Keratinocyte (primary cell): ENCODE measurements at regions not wholly inside any gene's neighbourhood (a gene's known extent, or its start where the extent isn't known, plus 50 kb on each side); places are given as distances from the start of the nearest gene placed in this dataset.

ENCODE experiments used
- DNase-seq: peaks from one replicate; pipeline ENCODE4 v3.0.0-alpha.2; 2011; ENCODE audit warnings: low read depth, missing footprints, low spot score
- FAIRE-seq: peaks from 2 replicates; lab custom pipeline; 2011; peaks lifted over from hg19 to GRCh38; lab: Jason Lieb, UNC
- H2AFZ ChIP-seq: 2 replicates; pipeline ENCODE4 v1.6.0; 2012; ENCODE audit warnings: low read length, control low read depth, inconsistent platforms; ENCODE audit not compliant: control insufficient read depth
- H3K27ac ChIP-seq: 2 replicates; pipeline ENCODE4 v1.5.1; 2011; ENCODE audit warnings: low read length; ENCODE audit not compliant: control insufficient read depth, insufficient read depth
- H3K27me3 ChIP-seq: 3 replicates; pipeline ENCODE4 v1.6.0; 2011; ENCODE audit warnings: low read length; ENCODE audit not compliant: control insufficient read depth, insufficient read depth; ENCODE audit errors: extremely low read depth
- H3K36me3 ChIP-seq, 2 experiments: 2 replicates in 1 of 2; 3 replicates in 1 of 2; pipeline ENCODE4 v1.5.1; 2011; ENCODE audit warnings: low read length in 2 of 2, mild to moderate bottlenecking in 1 of 2; ENCODE audit not compliant: control insufficient read depth in 2 of 2, insufficient read depth in 2 of 2; ENCODE audit errors: extremely low read depth in 1 of 2
- H3K4me1 ChIP-seq: 3 replicates; pipeline ENCODE4 v1.5.1; 2011; ENCODE audit warnings: low read length; ENCODE audit not compliant: control insufficient read depth, insufficient read depth; ENCODE audit errors: extremely low read depth
- H3K4me2 ChIP-seq: 3 replicates; pipeline ENCODE4 v1.6.0; 2011; ENCODE audit warnings: low read depth, low read length; ENCODE audit not compliant: control insufficient read depth, insufficient read depth; ENCODE audit errors: extremely low read depth
- H3K4me3 ChIP-seq, 3 experiments: fragments of 200-600 bp in 1 of 3; sonication (generic) in 1 of 3; 2 replicates in 2 of 3; 3 replicates in 1 of 3; pipeline ENCODE4 v1.5.1; 2011 to 2016; ENCODE audit warnings: low read length in 3 of 3, mild to moderate bottlenecking in 3 of 3, control low read depth in 2 of 3, inconsistent platforms in 1 of 3, low read depth in 1 of 3, mixed read lengths in 1 of 3, mixed run types in 1 of 3, moderate library complexity in 1 of 3; ENCODE audit not compliant: control insufficient read depth in 2 of 3, insufficient read depth in 2 of 3; ENCODE audit errors: extremely low read depth in 1 of 3
- H3K79me2 ChIP-seq: 2 replicates; pipeline ENCODE4 v1.6.0; 2012; ENCODE audit warnings: low read length; ENCODE audit not compliant: control insufficient read depth, insufficient read depth
- H3K9ac ChIP-seq: 3 replicates; pipeline ENCODE4 v1.6.0; 2011; ENCODE audit warnings: low read length; ENCODE audit not compliant: control insufficient read depth, insufficient read depth; ENCODE audit errors: extremely low read depth
- H3K9me1 ChIP-seq: 3 replicates; pipeline ENCODE4 v1.6.0; 2011; ENCODE audit warnings: low read length; ENCODE audit not compliant: control insufficient read depth, insufficient read depth; ENCODE audit errors: extremely low read depth
- H3K9me3 ChIP-seq: 2 replicates; pipeline ENCODE4 v1.5.1; 2012; ENCODE audit warnings: low read depth, low read length; ENCODE audit not compliant: control insufficient read depth
- H4K20me1 ChIP-seq: 3 replicates; pipeline ENCODE4 v1.6.0; 2011; ENCODE audit warnings: low read length; ENCODE audit not compliant: control insufficient read depth, insufficient read depth; ENCODE audit errors: extremely low read depth
- EZH2 ChIP-seq: IDR thresholded peaks from one replicate; pipeline ENCODE4 v1.6.1; 2012; ENCODE audit warnings: inconsistent platforms, mild to moderate bottlenecking, low read length, moderate library complexity
- dilution Hi-C: fragments of 300-500 bp; cut with MboI; formaldehyde crosslinking; loops from one replicate; pipeline ENCODE4 v1.7.0; 2020; ENCODE audit warnings: low sequenced_read_pairs; ENCODE audit not compliant: extremely low pct_ligation_motif_present
- TF ChIP-seq, protein P1 (sequence below), 3 experiments: IDR thresholded peaks in 1 of 3; conservative IDR thresholded peaks in 1 of 3; optimal IDR thresholded peaks in 1 of 3; 2 replicates in 2 of 3; 3 replicates in 1 of 3; pipeline versions ENCODE3 to v1.5.1; 2011; ENCODE audit warnings: low read length in 3 of 3, mild to moderate bottlenecking in 3 of 3, moderate library complexity in 2 of 3, control low read depth in 1 of 3, inconsistent platforms in 1 of 3; ENCODE audit not compliant: insufficient read depth in 2 of 3; ENCODE audit errors: extremely low read depth in 1 of 3

DNA sequence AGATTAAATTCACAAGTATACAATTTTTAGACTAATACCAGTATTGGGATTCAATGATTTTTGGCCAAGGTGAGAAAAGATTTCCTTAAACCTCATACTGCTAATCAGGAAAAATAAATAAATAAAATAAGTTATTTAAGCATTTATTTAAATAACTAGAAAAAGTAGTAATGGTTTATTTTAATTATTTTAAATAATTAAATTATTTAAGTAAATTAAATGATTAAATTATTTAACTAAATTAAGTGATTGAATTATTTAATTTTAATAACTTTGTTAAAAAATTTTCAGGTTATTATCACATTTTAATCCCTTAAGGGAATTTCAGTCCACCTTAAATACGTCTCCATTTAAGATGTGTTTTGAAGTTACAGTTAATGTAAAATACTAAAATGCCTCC is 1831.5 kb upstream of the MIR17HG start:
- H2AFZ ChIP-seq = no peak overlapping the region
- no peak for TF ChIP-seq EZH2
- TF ChIP-seq, protein P1, sequence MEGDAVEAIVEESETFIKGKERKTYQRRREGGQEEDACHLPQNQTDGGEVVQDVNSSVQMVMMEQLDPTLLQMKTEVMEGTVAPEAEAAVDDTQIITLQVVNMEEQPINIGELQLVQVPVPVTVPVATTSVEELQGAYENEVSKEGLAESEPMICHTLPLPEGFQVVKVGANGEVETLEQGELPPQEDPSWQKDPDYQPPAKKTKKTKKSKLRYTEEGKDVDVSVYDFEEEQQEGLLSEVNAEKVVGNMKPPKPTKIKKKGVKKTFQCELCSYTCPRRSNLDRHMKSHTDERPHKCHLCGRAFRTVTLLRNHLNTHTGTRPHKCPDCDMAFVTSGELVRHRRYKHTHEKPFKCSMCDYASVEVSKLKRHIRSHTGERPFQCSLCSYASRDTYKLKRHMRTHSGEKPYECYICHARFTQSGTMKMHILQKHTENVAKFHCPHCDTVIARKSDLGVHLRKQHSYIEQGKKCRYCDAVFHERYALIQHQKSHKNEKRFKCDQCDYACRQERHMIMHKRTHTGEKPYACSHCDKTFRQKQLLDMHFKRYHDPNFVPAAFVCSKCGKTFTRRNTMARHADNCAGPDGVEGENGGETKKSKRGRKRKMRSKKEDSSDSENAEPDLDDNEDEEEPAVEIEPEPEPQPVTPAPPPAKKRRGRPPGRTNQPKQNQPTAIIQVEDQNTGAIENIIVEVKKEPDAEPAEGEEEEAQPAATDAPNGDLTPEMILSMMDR (optimal IDR thresholded peaks at IDR 0.05 in 1 of 3, IDR thresholded peaks at IDR 0.05 in 1 of 3, conservative IDR thresholded peaks at IDR 0.05 in 1 of 3; ENCODE audit: extremely low read depth in 1 of 3, insufficient read depth in 2 of 3, low read length in 3 of 3) = no peak
- dilution Hi-C loops = no loop called here
- FAIRE-seq (no peak), DNase-seq (no peak)
- no peaks in the 10 kb centered on the region for H3K9me1 ChIP-seq
- H3K4me1 ChIP-seq = peaks cover 18% of the 10 kb centered on the region
- H3K79me2 ChIP-seq = no peaks in the 10 kb centered on the region
- no peaks in the 10 kb centered on the region for H3K9me3 ChIP-seq
- no peak overlapping the region for H3K27ac ChIP-seq
- no peaks in the 10 kb centered on the region for H3K27me3 ChIP-seq
- H3K9ac ChIP-seq = no peak overlapping the region
- H4K20me1 ChIP-seq = no peaks in the 10 kb centered on the region
- H3K36me3 ChIP-seq = no peaks in the 10 kb centered on the region
- H3K4me3 ChIP-seq = no peak overlapping the region
- H3K4me2 ChIP-seq = no peak overlapping the region

DNA sequence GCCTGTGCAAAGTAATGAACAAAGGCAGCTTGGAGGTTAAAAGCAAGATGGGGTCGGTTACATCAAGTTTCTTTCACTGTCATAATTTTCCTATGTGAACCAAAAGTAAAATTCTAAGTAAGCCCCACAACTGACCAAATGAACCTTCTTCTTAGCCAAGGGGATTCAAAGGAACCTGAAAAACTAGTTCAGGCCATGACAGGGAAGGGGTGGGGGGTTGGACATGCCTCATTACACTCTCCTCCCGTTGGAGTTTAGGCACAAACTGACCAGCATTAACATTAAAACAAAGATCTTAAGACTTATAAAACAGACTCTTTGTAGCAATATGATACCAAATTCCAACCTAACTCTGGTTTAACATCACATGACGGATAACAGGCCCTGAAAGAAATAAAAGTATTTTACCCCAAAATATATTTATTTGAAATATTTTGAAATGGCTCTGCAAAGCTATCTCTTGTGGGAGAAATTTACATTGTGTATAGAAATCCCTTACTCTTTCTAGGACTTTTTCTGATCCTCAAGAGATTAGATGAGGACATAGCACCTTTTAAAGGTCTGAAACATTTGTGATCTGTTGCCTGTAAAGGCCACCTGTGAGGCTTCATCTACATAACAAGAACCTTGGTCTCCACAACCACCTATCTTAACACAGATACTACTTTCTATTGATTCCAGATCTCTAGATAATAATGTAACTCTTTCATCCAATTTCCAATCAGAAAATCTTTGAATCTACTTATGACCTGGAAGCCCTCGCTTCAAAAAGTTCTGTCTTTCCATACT is 1829.0 kb upstream of the MIR17HG start:
- H3K4me1 ChIP-seq = peaks cover 18% of the 10 kb centered on the region
- H3K4me2 ChIP-seq = no peak overlapping the region
- no peaks in the 10 kb centered on the region for H3K9me1 ChIP-seq
- dilution Hi-C loops = no loop called here
- TF ChIP-seq, protein P1 (optimal IDR thresholded peaks at IDR 0.05 in 1 of 3, IDR thresholded peaks at IDR 0.05 in 1 of 3, conservative IDR thresholded peaks at IDR 0.05 in 1 of 3; ENCODE audit: extremely low read depth in 1 of 3, insufficient read depth in 2 of 3, low read length in 3 of 3) = no peak
- no peak for TF ChIP-seq EZH2
- H2AFZ ChIP-seq = no peak overlapping the region
- FAIRE-seq (no peak), DNase-seq (no peak)
- H3K36me3 ChIP-seq = no peaks in the 10 kb centered on the region
- no peak overlapping the region for H3K4me3 ChIP-seq
- H3K79me2 ChIP-seq = no peaks in the 10 kb centered on the region
- no peaks in the 10 kb centered on the region for H3K9me3 ChIP-seq
- H3K27me3 ChIP-seq = no peaks in the 10 kb centered on the region
- H3K9ac ChIP-seq = no peak overlapping the region
- H3K27ac ChIP-seq = no peak overlapping the region
- no peaks in the 10 kb centered on the region for H4K20me1 ChIP-seq
